Pons (tissue), 1 donor: ENCODE measurements at regions not wholly inside any gene's neighbourhood (a gene's known extent, or its start where the extent isn't known, plus 50 kb on each side); places are given as distances from the start of the nearest gene placed in this dataset.
"Not testable (repeated sequence)": the region's sequence is repeated elsewhere in the genome, so short reads cannot be mapped to it uniquely, and the experiment has no call there.

Source experiments
- DNase-seq: peaks from one replicate; pipeline ENCODE4 v3.0.0-alpha.2; 2016; ENCODE audit warnings: low spot score

- DNase-seq = no peak
Measured at GRCh38 chr5:6321078-6321477, 57.3 kb downstream of the MED10 start.

- DNase-seq = no peak
Measured at GRCh38 chr5:6319116-6319515, 59.2 kb downstream of the MED10 start.

- no peak for DNase-seq
Measured at GRCh38 chr5:6317116-6317798, 61.1 kb downstream of the MED10 start.

- no peak for DNase-seq
Measured at GRCh38 chr5:6315580-6315979, 62.8 kb downstream of the MED10 start.

- no peak for DNase-seq
Measured at GRCh38 chr5:6311568-6312501, 66.5 kb downstream of the MED10 start.

GRCh38 chr5:6309949-6310348 lies 68.4 kb downstream of the MED10 start:
- DNase-seq = no peak

GRCh38 chr5:6308683-6309082 lies 69.7 kb downstream of the MED10 start:
- no peak for DNase-seq

- DNase-seq = no peak
Measured at GRCh38 chr5:6307304-6307703, 71.0 kb downstream of the MED10 start.

- DNase-seq = no peak
Measured at GRCh38 chr5:6305853-6306252, 72.5 kb downstream of the MED10 start.

GRCh38 chr5:6302684-6303083 lies 75.7 kb downstream of the MED10 start:
- DNase-seq = no peak

- DNase-seq = no peak
Measured at GRCh38 chr5:6302075-6302474, 76.3 kb downstream of the MED10 start.

GRCh38 chr5:6296524-6296923 lies 81.8 kb downstream of the MED10 start:
- DNase-seq = no peak

- no peak for DNase-seq
Measured at GRCh38 chr5:6291961-6292360, 86.4 kb downstream of the MED10 start.

GRCh38 chr5:6289239-6289638 lies 89.1 kb downstream of the MED10 start:
- DNase-seq = no peak

- DNase-seq = no peak
Measured at GRCh38 chr5:6287176-6287575, 91.2 kb downstream of the MED10 start.

GRCh38 chr5:6286404-6286803 lies 91.9 kb downstream of the MED10 start:
- no peak for DNase-seq

GRCh38 chr5:6284491-6284890 lies 93.9 kb downstream of the MED10 start:
- DNase-seq = not testable (repeated sequence)

- DNase-seq = no peak
Measured at GRCh38 chr5:6282352-6282751, 96.0 kb downstream of the MED10 start.

GRCh38 chr5:6281818-6282217 lies 96.5 kb downstream of the MED10 start:
- DNase-seq = no peak

GRCh38 chr5:6280425-6281100 lies 97.8 kb downstream of the MED10 start:
- peak; percentile 22 for DNase-seq

GRCh38 chr5:6279607-6280006 lies 98.7 kb downstream of the MED10 start:
- DNase-seq = peak; percentile 81

- no peak for DNase-seq
Measured at GRCh38 chr5:6274846-6275543, 103.4 kb downstream of the MED10 start.
